Neutrophil (primary cell): ENCODE measurements at regions not wholly inside any gene's neighbourhood (a gene's known extent, or its start where the extent isn't known, plus 50 kb on each side); places are given as distances from the start of the nearest gene placed in this dataset.

Source experiments
- H3K27ac ChIP-seq: fragments of 200-600 bp; sonication (generic); 2 replicates; pipeline ENCODE4 v1.5.1; 2016; ENCODE audit warnings: mild to moderate bottlenecking, moderate library complexity
- H3K27me3 ChIP-seq: fragments of 200-600 bp; sonication (generic); 2 replicates; pipeline ENCODE4 v1.6.0; 2016; ENCODE audit warnings: mild to moderate bottlenecking
- H3K36me3 ChIP-seq: fragments of 200-600 bp; sonication (generic); 2 replicates; pipeline ENCODE4 v1.5.1; 2017
- H3K4me1 ChIP-seq, 2 experiments: fragments of 200-600 bp in 1 of 2; sonication (generic) in 1 of 2; 1 replicate in 1 of 2; 2 replicates in 1 of 2; pipeline versions ENCODE4 v1.5.1 to v1.6.1; 2013 to 2016; ENCODE audit warnings: low read depth in 1 of 2, low read length in 1 of 2, mild to moderate bottlenecking in 1 of 2, moderate library complexity in 1 of 2; ENCODE audit not compliant: control insufficient read depth in 1 of 2, insufficient read depth in 1 of 2
- H3K4me3 ChIP-seq, 2 experiments: fragments of 200-600 bp in 1 of 2; sonication (generic) in 1 of 2; 1 replicate in 1 of 2; 2 replicates in 1 of 2; pipeline ENCODE4 v1.5.1; 2013 to 2016; ENCODE audit warnings: low read depth in 1 of 2, low read length in 1 of 2, mild to moderate bottlenecking in 1 of 2, moderate library complexity in 1 of 2
- H3K9me3 ChIP-seq: fragments of 200-600 bp; sonication (generic); 2 replicates; pipeline ENCODE4 v1.5.1; 2016
- CTCF ChIP-seq: fragments of 200-600 bp; sonication (generic); IDR thresholded peaks from 2 replicates; pipeline ENCODE4 v1.5.1; 2016; ENCODE audit warnings: antibody characterized with exemption

- Histone ChIP-seq H3K4me1 (no peaks in the 10 kb centered on the region), H3K4me3 (no peak overlapping the region), H3K27me3 (peaks cover 5% of the 10 kb centered on the region), H3K36me3 (no peaks in the 10 kb centered on the region), H3K27ac (no peak overlapping the region), H3K9me3 (no peaks in the 10 kb centered on the region)
- TF ChIP-seq CTCF, result no peak
Measured at GRCh38 chr1:17970757-17971156, 136.8 kb upstream of the IGSF21 start.

DNA sequence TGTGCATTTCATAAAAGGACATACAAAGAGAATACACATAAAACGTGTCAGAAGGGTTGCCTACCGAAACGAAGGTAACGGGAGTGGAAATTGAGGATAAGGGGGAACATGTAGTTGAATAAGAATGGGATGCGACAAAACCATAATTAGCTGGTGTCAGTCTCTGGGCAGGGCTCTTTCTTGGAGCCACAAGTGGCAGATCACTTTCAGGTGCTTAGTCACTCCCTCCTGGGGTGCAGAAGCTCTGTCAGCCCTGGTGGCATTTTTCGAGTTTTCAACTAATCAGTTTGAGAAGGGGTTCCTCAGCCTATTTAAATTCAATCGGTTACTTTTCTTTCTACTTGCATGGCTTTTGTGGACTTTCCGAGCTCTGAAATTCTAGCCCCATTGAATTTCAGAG, 133.9 kb upstream of the IGSF21 start:
- H3K4me1 ChIP-seq, result no peaks in the 10 kb centered on the region
- no peak for TF ChIP-seq CTCF
- H3K9me3 ChIP-seq, result no peaks in the 10 kb centered on the region
- no peak overlapping the region for H3K27ac ChIP-seq
- no peaks in the 10 kb centered on the region for H3K36me3 ChIP-seq
- H3K4me3 ChIP-seq, result no peak overlapping the region
- peaks cover 5% of the 10 kb centered on the region for H3K27me3 ChIP-seq

DNA sequence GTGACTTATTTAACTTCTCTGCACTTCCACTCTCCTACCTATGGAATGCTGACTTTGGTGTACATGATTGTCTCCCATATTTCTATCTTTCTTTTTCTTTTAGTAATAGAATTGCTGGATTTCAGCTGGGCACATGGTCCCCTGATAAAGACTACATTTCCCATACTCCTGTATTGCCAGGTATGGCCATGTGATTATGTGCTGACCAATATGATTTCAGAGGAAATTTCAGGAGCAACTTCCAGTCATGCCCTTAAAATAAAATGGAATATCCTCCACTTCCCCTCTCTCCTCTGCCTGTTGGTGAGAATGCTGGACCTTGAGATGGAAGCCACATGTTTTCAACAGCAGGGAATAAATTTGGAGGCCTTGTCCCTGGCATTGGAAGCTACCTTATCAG, 130.7 kb upstream of the IGSF21 start:
- no peaks in the 10 kb centered on the region for H3K9me3 ChIP-seq
- TF ChIP-seq CTCF, result no peak
- no peak overlapping the region for H3K4me3 ChIP-seq
- H3K4me1 ChIP-seq, result no peaks in the 10 kb centered on the region
- no peak overlapping the region for H3K27ac ChIP-seq
- no peaks in the 10 kb centered on the region for H3K36me3 ChIP-seq
- peaks cover 5% of the 10 kb centered on the region for H3K27me3 ChIP-seq

DNA sequence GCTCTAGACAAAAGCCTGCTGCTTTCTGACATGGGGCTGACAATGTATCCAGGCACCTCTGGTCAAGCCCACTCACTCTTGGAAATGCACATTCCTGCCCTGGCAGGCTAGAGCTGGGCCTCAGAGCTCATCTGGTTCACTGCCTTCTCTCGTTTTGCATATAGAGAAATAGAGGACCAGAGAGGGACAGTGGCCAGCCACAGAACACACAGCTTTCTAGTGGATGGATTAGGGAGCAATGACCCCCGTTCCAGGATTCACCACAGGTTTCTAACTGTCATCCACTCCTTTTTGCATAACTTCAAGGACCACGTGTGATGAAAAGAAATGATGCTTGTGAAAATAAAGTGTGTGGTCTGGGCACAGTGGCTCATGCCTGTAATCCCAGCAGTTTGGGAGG, 129.6 kb upstream of the IGSF21 start:
- H3K4me1 ChIP-seq, result no peaks in the 10 kb centered on the region

GRCh38 chr1:17979815-17980214, 127.8 kb upstream of the IGSF21 start:
- no peaks in the 10 kb centered on the region for H3K36me3 ChIP-seq
- H3K4me1 ChIP-seq, result no peaks in the 10 kb centered on the region
- no peak overlapping the region for H3K4me3 ChIP-seq
- H3K9me3 ChIP-seq, result no peaks in the 10 kb centered on the region
- no peak for TF ChIP-seq CTCF
- H3K27me3 ChIP-seq, result no peaks in the 10 kb centered on the region
- H3K27ac ChIP-seq, result no peak overlapping the region

More for the DNA sequence above, 129.6 kb upstream of the IGSF21 start:
- TF ChIP-seq CTCF, result no peak
- Histone ChIP-seq H3K4me3 (no peak overlapping the region), H3K27me3 (peaks cover 2% of the 10 kb centered on the region), H3K27ac (no peak overlapping the region), H3K36me3 (no peaks in the 10 kb centered on the region), H3K9me3 (no peaks in the 10 kb centered on the region)

- Histone ChIP-seq H3K36me3 (no peaks in the 10 kb centered on the region), H3K27me3 (no peaks in the 10 kb centered on the region), H3K4me1 (no peaks in the 10 kb centered on the region), H3K4me3 (no peak overlapping the region), H3K9me3 (no peaks in the 10 kb centered on the region), H3K27ac (no peak overlapping the region)
- TF ChIP-seq CTCF, result no peak
Measured at GRCh38 chr1:17982197-17982596, 125.4 kb upstream of the IGSF21 start.
